Body of pancreas (tissue), 4 donors: ENCODE measurements at regions not wholly inside any gene's neighbourhood (a gene's known extent, or its start where the extent isn't known, plus 50 kb on each side); places are given as distances from the start of the nearest gene placed in this dataset.

Source experiments
- CTCF ChIP-seq, 7 experiments: fragments of 450-650 bp in 4 of 7; fragments of 200-600 bp in 3 of 7; sonication (generic) in 3 of 7; IDR thresholded peaks; one replicate each; pipeline ENCODE4 v1.5.1; 2016 to 2019; ENCODE audit warnings: antibody characterized with exemption in 7 of 7
- POLR2A ChIP-seq, 3 donors: fragments of 450-650 bp; IDR thresholded peaks; one replicate each; pipeline ENCODE4 v1.6.1; 2016; ENCODE audit warnings: antibody characterized with exemption in 3 of 3, mild to moderate bottlenecking in 2 of 3

GRCh38 chr2:63673865-63674533 lies 85.2 kb downstream of the MDH1 start:
- TF ChIP-seq CTCF (IDR thresholded peaks at IDR 0.05), result no peak
- no peak for TF ChIP-seq POLR2A (IDR thresholded peaks at IDR 0.05)
